Left ventricle myocardium inferior (tissue), 1 donor: ENCODE measurements at regions not wholly inside any gene's neighbourhood (a gene's known extent, or its start where the extent isn't known, plus 50 kb on each side); places are given as distances from the start of the nearest gene placed in this dataset.
"Not testable (repeated sequence)": the region's sequence is repeated elsewhere in the genome, so short reads cannot be mapped to it uniquely, and the experiment has no call there.

Experiments used
- DNase-seq: peaks from one replicate; pipeline ENCODE4 v3.0.0-alpha.2; 2020
- H3K27ac ChIP-seq: fragments of 200-600 bp; replicated peaks from 2 replicates; pipeline ENCODE4 v1.8.0; 2021
- H3K27me3 ChIP-seq: fragments of 200-600 bp; 2 replicates; pipeline ENCODE4 v1.8.0; 2021; ENCODE audit warnings: low read depth
- H3K36me3 ChIP-seq: fragments of 200-600 bp; 2 replicates; pipeline ENCODE4 v1.8.0; 2021
- H3K4me1 ChIP-seq: fragments of 200-600 bp; 2 replicates; pipeline ENCODE4 v1.8.0; 2021
- H3K4me3 ChIP-seq: fragments of 200-600 bp; 2 replicates; pipeline ENCODE4 v1.8.0; 2021; ENCODE audit warnings: mild to moderate bottlenecking, moderate library complexity
- H3K9me3 ChIP-seq: fragments of 200-600 bp; replicated peaks from 2 replicates; pipeline ENCODE4 v1.8.0; 2021
- intact Hi-C: fragments of 100-400 bp; cut with micrococcal nuclease; formaldehyde crosslinking; loops from one replicate; pipeline ENCODE4 v1.11.0; 2022
- donor health status: DM: no; HTN: yes; CAD: no; lungs with severe emphysema.

GRCh38 chr2:111503844-111504570 is 380.0 kb downstream of the ANAPC1 start:
- intact Hi-C loops, H3K27ac ChIP-seq, H3K9me3 ChIP-seq, H3K36me3 ChIP-seq, H3K4me1 ChIP-seq, H3K27me3 ChIP-seq, DNase-seq, H3K4me3 ChIP-seq: not testable (repeated sequence)

GRCh38 chr2:111504571-111504942 is 379.4 kb downstream of the ANAPC1 start:
- H3K27ac ChIP-seq, H3K9me3 ChIP-seq, H3K36me3 ChIP-seq, intact Hi-C loops, H3K4me3 ChIP-seq, H3K27me3 ChIP-seq, DNase-seq, H3K4me1 ChIP-seq: not testable (repeated sequence)

DNA sequence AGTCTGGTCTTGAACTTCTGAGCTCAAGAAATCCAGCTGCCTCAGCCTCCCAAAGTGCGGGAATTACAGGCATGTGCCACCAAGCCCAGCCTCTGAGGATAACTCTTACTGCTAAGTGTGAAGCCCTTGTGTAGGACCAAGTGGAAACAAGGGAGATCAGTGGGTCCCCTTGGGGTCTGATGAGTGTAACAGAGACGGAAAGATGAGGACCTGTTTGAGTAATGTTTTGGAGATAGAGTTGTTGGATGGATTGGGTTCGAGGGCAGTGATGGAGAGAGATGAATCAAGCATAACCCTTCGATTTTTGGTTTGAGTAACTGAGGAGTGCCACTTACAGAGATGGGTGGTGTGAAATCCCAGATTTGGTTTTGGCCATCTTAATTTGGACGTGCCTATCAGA is 378.7 kb downstream of the ANAPC1 start:
- H3K27ac ChIP-seq, H3K27me3 ChIP-seq, H3K36me3 ChIP-seq, H3K4me1 ChIP-seq, H3K4me3 ChIP-seq, H3K9me3 ChIP-seq, DNase-seq, intact Hi-C loops: not testable (repeated sequence)

GRCh38 chr2:111506936-111507335 is 377.1 kb downstream of the ANAPC1 start:
- H3K27ac ChIP-seq, H3K36me3 ChIP-seq, H3K4me3 ChIP-seq, H3K4me1 ChIP-seq, H3K9me3 ChIP-seq, DNase-seq, H3K27me3 ChIP-seq, intact Hi-C loops: not testable (repeated sequence)

DNA sequence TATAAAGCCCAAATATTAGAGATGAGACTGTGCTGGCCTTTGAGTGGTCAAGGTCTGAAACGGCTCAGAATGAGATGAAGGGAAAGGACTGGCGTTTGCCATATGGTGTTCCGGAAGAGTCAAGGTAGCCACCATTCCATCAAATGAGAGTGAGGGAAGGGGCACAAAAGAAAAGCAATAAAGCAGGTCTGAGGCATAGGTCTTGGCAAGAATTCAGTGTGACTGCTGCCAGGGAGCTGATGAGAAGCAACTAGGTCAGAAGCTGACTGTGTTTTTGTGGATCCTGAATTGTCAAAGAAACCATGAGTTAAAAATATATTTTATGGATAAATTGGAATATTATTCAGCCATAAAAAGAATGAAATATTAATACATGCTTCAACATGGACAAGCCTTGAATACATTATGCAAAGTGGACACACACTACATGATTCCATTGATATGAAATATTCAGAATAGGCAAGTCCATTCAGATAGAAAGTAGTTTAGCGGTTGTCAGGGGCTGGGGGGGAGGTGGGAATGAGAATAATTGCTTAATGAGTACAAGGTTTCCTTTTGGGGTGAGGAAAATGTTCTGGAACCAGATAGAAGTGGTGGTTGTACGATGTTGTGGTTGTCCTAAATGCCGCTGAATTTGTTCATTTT is 374.6 kb downstream of the ANAPC1 start:
- H3K27ac ChIP-seq, H3K4me1 ChIP-seq, H3K9me3 ChIP-seq, H3K36me3 ChIP-seq, H3K27me3 ChIP-seq, DNase-seq, H3K4me3 ChIP-seq, intact Hi-C loops: not testable (repeated sequence)

GRCh38 chr2:111510384-111510783 is 373.6 kb downstream of the ANAPC1 start:
- H3K4me3 ChIP-seq, DNase-seq, H3K27ac ChIP-seq, H3K27me3 ChIP-seq, H3K9me3 ChIP-seq, intact Hi-C loops, H3K4me1 ChIP-seq, H3K36me3 ChIP-seq: not testable (repeated sequence)

GRCh38 chr2:111511062-111511461 is 372.9 kb downstream of the ANAPC1 start:
- H3K36me3 ChIP-seq, H3K9me3 ChIP-seq, DNase-seq, H3K4me3 ChIP-seq, H3K4me1 ChIP-seq, intact Hi-C loops, H3K27me3 ChIP-seq, H3K27ac ChIP-seq: not testable (repeated sequence)

- intact Hi-C loops, H3K4me3 ChIP-seq, H3K36me3 ChIP-seq, H3K27me3 ChIP-seq, H3K27ac ChIP-seq, DNase-seq, H3K9me3 ChIP-seq, H3K4me1 ChIP-seq: not testable (repeated sequence)
Measured at GRCh38 chr2:111512378-111512777, 371.6 kb downstream of the ANAPC1 start.

DNA sequence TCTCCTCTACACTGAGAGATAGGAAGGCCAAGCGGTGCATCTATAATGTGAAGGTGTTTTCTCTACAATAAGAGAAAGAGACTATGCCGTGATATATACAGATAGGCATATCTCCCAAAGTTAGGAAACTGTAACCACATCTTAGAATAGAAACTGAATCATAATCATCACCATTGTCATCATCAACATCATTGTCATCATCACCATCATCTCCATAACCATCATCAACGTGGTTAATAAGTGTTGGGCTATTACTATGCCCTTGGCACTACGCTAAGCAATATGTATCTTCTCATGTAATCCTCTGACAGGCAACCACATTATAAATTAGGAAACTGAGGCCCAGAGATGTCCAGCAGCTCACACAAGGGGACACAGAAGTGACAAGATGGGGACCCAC is 369.9 kb downstream of the ANAPC1 start:
- H3K36me3 ChIP-seq, H3K4me3 ChIP-seq, DNase-seq, H3K9me3 ChIP-seq, H3K27ac ChIP-seq, intact Hi-C loops, H3K27me3 ChIP-seq, H3K4me1 ChIP-seq: not testable (repeated sequence)

DNA sequence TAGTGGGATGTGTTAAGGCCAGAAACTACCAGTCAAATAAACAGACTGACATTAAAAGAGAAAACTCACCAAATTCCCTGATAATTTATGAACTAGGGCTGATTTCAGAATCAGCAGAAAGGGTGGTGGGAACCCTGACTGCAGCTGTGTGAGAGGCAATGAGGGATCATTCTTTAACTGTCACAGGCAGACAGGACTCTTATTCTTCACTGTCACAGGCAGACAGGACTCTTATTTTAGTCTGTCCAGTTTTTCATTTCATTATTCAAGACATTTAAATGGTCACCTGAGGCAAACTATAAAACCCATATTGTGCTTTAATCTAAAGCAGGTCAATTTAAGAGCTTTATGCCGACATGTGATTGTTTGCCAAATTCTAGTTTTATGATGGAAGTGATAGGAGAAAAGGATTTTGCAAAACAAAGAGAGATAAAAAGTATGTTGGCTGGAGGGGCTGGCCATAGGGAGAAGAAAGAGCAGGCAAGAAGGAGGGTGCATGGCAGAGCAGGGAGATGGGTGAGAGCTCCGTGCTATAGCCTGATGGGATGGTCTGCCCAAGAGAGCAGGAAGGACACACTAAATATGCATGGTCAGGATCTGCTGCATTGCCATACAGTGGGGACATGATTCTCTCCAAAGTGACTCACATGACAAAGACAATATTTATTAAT is 366.8 kb downstream of the ANAPC1 start:
- H3K36me3 ChIP-seq, H3K4me1 ChIP-seq, intact Hi-C loops, H3K4me3 ChIP-seq, DNase-seq, H3K27ac ChIP-seq, H3K9me3 ChIP-seq, H3K27me3 ChIP-seq: not testable (repeated sequence)

DNA sequence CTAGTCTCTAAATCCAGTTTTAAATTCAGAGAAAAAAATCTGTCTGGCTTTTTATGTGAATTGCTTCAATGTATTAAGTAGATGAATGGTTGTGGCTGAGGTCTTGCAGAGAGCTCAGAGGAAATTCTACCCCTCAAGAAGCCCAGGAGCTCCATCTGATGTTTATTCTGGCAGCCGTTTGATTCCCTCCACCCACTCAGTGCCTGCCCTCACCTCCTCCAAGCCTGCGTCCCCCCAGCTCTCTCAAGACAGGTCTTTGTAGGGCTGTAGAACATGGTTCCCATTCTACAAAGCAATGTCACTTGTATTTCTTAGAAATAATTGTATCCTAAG is 366.3 kb downstream of the ANAPC1 start:
- H3K4me1 ChIP-seq, H3K27ac ChIP-seq, H3K4me3 ChIP-seq, H3K9me3 ChIP-seq, DNase-seq, intact Hi-C loops, H3K36me3 ChIP-seq, H3K27me3 ChIP-seq: not testable (repeated sequence)
